HG02973 (cell line): ENCODE measurements at regions not wholly inside any gene's neighbourhood (a gene's known extent, or its start where the extent isn't known, plus 50 kb on each side); places are given as distances from the start of the nearest gene placed in this dataset.
"Not testable (repeated sequence)": the region's sequence is repeated elsewhere in the genome, so short reads cannot be mapped to it uniquely, and the experiment has no call there.

Source experiments
- ATAC-seq: cut with Tn5 transposase; IDR thresholded peaks from one replicate; pipeline ENCODE4 v1.9.1; 2021; ENCODE audit warnings: moderate library complexity; ENCODE audit not compliant: unreplicated experiment

DNA sequence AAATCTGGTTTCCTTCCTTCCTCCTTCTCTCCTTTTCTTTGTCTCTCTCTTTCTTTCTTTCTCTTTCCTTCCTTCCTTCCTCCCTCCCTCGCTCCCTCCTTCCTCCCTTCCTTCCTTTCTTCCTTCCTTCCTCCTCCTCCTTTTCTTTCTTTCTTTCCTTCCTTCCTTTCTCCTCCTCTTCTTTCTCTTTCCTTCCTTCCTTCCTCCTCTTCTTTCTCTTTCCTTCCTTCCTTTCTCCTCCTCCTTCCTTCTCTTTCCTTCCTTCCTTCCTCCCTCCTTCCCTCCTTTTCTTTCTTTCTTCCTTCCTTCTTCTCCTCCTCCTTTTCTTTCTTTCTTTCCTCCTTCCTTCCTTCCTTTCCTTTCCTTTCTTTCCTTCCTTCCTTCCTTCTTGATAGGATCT, 61.2 kb downstream of the VIP start:
- ATAC-seq, result no peak

DNA sequence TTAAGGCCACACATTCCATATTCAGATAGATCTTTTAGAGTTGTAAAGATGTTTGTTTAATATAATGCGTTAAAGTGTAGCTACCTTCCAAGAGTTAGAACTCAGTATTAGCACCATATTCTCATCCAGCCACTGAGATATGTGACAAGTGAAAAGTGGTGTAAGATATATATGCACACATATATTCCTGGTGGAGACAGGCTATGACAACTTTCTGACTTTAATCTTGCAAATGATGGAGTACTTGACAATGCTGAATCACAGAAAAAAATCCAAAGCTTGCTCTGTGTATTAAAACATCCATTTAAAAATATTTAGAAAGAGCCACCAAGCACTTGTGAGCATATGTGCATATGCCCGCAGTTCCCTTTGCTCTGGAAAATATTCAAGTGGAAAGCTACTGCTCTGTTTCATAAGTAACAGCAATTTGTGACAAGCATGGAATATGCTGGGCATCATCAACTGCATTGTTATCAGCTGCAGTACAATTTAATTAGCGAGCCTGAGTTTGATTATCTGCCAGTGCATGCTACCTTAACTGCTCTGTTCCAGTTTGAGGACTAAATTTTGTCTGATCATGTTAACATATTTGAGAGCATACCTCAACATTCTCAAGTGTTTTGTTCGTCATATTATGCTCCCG, 64.8 kb downstream of the VIP start:
- no peak for ATAC-seq

GRCh38 chr6:152816055-152816454, 65.5 kb downstream of the VIP start:
- no peak for ATAC-seq

- no peak for ATAC-seq
These were observed 70.9 kb downstream of the VIP start for GRCh38 chr6:152821525-152821924.

DNA sequence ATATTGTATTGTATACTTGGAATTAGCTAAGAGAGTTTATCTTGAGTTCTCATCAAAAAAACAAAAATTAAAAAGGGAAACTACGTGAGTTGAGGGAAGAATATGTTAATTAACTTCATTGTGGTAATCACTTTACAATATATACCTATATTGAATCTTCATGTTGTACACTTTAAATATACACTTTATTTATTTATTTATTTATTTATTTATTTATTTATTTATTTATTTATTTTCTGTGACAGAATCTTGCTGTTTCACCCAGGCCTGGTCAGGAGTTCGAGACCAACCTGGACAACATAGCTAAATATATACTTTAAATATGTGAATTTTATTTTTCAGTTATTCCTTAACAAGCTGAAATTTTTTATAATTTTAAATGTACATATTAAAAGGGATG, 74.1 kb downstream of the VIP start:
- ATAC-seq, result no peak

GRCh38 chr6:152828431-152828830, 77.8 kb downstream of the VIP start:
- no peak for ATAC-seq

DNA sequence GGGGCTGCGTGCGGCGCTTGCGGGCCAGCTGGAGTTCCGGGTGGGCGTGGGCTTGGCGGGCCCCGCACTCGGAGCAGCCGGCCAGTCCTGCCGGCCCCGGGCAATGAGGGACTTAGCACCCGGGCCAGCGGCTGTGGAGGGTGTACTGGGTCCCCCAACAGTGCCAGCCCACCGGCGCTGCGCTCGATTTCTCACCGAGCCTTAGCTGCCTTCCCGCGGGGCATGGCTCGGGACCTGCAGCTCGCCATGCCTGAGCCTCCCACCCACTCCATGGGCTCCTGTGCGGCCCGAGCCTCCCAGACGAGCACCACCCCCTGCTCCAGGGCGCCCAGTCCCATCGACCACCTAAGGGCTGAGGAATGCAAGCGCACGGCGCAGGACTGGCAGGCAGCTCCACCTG, 83.8 kb downstream of the VIP start:
- not testable (repeated sequence) for ATAC-seq

GRCh38 chr6:152836523-152836922, 85.9 kb downstream of the VIP start:
- no peak for ATAC-seq

DNA sequence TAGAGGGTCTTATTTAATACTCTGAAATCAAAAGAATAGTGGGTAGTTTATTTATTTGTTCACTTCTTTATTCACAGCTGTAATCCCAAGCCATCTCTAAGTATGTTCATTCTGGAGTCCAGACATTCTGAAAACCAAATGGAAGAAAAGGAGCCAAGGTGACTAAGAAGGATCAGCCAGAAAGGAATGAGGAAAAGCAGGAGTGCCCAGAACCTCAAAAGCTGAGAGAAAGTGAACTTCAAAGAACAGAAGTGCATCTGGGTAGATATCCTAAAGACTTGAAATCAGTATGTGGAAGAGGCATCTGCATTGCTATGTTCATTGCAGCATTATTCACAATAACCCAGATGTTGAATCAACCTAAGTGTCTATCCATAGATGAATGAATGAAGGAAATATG, 94.8 kb downstream of the VIP start:
- ATAC-seq, result no peak

- no peak for ATAC-seq
These were observed 96.2 kb downstream of the VIP start for GRCh38 chr6:152846825-152847224.

DNA sequence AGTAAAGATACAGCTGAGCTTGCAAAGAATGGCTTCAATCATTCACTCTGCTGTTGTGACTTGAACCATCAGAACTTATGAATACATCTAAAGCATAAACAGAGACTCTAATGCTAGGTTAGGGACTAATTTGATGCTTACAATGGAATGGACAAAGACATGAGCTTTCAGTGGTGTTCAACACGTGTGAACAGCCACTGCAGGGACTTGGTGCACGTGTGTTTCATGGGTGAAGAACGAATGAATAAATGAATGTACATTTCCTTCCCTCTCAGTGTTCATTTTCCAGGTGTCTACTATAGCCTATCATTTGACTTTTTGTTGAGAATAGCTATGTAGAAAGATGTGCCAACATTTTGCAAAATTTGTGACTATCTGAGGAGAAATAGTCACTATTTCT, 98.3 kb downstream of the VIP start:
- ATAC-seq, result no peak

- ATAC-seq, result no peak
These were observed 103.6 kb downstream of the VIP start for GRCh38 chr6:152854086-152854795.

GRCh38 chr6:152858141-152858540, 107.5 kb downstream of the VIP start:
- no peak for ATAC-seq

DNA sequence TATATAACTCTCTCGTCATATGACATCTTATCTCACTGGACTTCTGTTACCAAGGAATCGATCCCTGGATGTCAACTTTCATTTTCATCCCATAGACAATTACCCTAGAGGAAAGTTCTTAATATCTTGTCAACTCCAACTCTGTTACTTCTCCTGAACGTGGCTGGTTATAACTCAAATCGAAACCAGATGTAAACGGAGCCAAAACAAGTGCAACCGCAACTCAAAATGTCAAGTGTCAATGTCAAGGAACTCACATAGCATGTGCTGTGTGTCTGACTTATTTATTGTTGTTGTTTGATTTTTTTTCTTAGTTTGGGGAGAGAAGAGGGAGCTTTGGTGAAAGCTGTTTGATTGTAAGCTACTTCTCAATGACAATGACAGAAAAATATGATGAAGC, 108.6 kb downstream of the VIP start:
- ATAC-seq, result no peak

GRCh38 chr6:152863618-152864326, 113.2 kb downstream of the VIP start:
- ATAC-seq, result peak; percentile 96

- no peak for ATAC-seq
These were observed 108.6 kb downstream of the FBXO5 start for GRCh38 chr6:152874267-152874666.

DNA sequence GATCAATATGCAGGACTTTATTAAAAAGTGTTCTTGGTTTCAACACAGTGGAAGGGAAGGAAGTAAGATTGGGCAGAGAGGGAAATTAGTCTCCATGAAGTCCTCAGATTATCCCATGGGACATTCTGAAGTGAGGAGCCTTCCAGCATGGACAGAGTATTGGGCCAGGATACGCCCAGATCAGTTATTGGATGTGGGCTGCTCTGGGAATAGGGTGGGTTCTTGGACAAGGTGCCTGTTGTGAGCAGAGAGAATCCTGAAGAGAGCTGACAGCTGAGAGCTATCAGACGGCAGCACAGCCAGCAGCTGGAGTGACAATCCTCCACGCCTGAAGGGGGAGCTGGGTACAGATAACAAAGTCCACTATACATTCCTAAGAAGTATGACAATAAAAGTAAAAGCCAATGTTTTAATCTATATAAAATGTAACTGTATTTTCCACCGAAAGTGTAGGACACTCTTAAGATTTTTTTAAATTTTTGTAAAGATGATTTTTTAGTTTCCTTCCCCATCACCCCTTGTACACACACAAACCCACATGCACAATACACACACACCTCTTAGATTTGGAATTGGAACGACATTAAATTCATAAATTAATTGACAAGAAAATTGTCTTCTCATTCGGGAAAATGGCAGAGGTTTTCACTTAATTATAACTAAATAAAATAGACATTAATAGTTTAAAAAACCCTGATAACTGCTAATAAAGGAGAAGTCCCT, 107.8 kb downstream of the FBXO5 start:
- no peak for ATAC-seq

GRCh38 chr6:152879681-152880080, 103.2 kb downstream of the FBXO5 start:
- ATAC-seq, result no peak

DNA sequence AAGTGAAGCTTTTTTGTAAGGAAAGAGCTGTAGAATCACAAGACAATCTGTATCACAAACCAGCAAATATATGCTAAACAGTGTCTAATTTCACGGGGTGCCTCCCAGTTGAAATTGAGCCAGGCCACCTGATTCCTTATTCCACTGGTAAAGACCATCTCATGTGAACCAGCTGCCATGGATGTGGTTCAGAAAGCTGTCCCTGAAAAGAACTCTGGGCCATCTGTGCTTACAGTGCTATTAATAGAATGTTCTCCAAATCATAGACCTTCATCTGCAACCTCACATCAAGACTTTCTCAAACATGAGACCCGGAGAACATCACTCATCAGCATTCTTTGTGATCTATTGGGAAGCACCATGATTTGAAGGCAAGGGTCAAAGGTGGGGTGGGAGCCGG, 89.7 kb downstream of the FBXO5 start:
- ATAC-seq, result no peak

- ATAC-seq, result no peak
These were observed 85.9 kb downstream of the FBXO5 start for GRCh38 chr6:152896923-152897322.

DNA sequence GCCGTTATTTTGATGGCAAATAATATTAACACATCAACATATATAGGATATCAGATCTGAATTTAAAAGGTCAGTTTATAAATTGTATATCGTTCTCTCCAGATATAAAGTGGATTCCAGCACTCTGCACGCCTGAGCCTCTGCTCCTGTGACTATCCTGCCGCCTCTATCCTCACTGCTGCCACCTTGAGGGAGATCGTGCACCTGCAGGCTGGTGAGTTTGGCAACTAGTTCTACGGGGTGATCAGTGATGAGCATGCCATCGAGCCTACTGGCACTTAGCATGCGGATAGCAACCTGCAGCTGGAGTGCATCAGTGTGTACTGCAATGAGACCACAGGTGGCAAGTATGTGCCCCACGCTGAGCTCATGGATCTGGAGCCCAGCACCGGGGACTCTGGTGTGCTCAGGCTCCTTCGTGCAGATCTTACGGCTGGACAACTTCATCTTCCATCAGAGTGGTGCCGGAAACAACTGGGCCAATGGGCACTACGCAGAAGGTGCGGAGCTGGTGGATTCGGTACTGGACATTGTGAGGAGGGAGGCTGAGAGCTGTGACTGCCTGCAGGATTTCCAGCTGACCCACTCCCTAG, 84.9 kb downstream of the FBXO5 start:
- ATAC-seq, result peak; percentile 98
